K562 (cell line): ENCODE measurements at regions not wholly inside any gene's neighbourhood (a gene's known extent, or its start where the extent isn't known, plus 50 kb on each side); places are given as distances from the start of the nearest gene placed in this dataset.
A peak's percentile ranks its signal among the peaks of the same experiment; 100 is the strongest.

Experiments
- BHLHE40 ChIP-seq: IDR thresholded peaks from 2 replicates; pipeline ENCODE4 v1.6.1; 2011; ENCODE audit warnings: low read length, improper control_type of control experiment
- BRD4 ChIP-seq: fragments of 200-600 bp; sonication (generic); IDR thresholded peaks from 2 replicates; pipeline ENCODE4 v1.6.1; 2017; ENCODE audit warnings: inconsistent platforms
- CHD2 ChIP-seq: IDR thresholded peaks from 2 replicates; pipeline ENCODE4 v1.6.1; 2011; ENCODE audit warnings: low read depth, low read length
- EP400 ChIP-seq: fragments of 450-650 bp; IDR thresholded peaks from 2 replicates; pipeline ENCODE4 v1.6.1; 2017; ENCODE audit warnings: antibody characterized with exemption, mild to moderate bottlenecking, moderate library complexity
- JUND ChIP-seq, 2 experiments: IDR thresholded peaks; 2 replicates in 1 of 2; 3 replicates in 1 of 2; pipeline ENCODE4 v1.6.1; 2011; ENCODE audit warnings: borderline replicate concordance in 2 of 2, low read depth in 2 of 2, low read length in 2 of 2, improper control_type of control experiment in 1 of 2, missing biosample characterization in 1 of 2, missing genetic modification characterization in 1 of 2, missing genetic modification reagents in 1 of 2
- MAFF ChIP-seq: IDR thresholded peaks from 2 replicates; pipeline ENCODE4 v1.6.1; 2012; ENCODE audit warnings: low read length, improper control_type of control experiment
- MAFK ChIP-seq: IDR thresholded peaks from 2 replicates; pipeline ENCODE4 v1.6.1; 2011; ENCODE audit warnings: low read length, improper control_type of control experiment
- MIER1 ChIP-seq: fragments of 450-650 bp; IDR thresholded peaks from 2 replicates; pipeline ENCODE4 v1.6.1; 2016; ENCODE audit warnings: antibody characterized with exemption, mild to moderate bottlenecking, low read depth
- NCOA2 ChIP-seq, 2 experiments: fragments of 450-650 bp; IDR thresholded peaks; 2 replicates each; pipeline ENCODE4 v1.6.1; 2018; ENCODE audit warnings: mild to moderate bottlenecking in 2 of 2, moderate library complexity in 1 of 2; ENCODE audit not compliant: partially characterized antibody in 2 of 2
- NCOR1 ChIP-seq: fragments of 450-650 bp; IDR thresholded peaks from 2 replicates; pipeline ENCODE4 v1.6.1; 2016; ENCODE audit warnings: mild to moderate bottlenecking, moderate library complexity
- RBM25 ChIP-seq: fragments of 200-400 bp; formaldehyde crosslinking; IDR thresholded peaks from 2 replicates; pipeline ENCODE4 v1.6.1; 2018; ENCODE audit warnings: low read length, low read depth, moderate library complexity; ENCODE audit not compliant: severe bottlenecking
- SUPT5H ChIP-seq: fragments of 450-650 bp; IDR thresholded peaks from 2 replicates; pipeline ENCODE4 v1.6.1; 2016
- TOE1 ChIP-seq, 2 experiments: fragments of 450-650 bp in 1 of 2; sonication (generic) in 1 of 2; formaldehyde crosslinking in 1 of 2; IDR thresholded peaks; 2 replicates each; pipeline versions ENCODE4 v1.7.1 to v1.8.0; 2016 to 2022; ENCODE audit warnings: borderline replicate concordance in 2 of 2, mild to moderate bottlenecking in 2 of 2, antibody characterized with exemption in 1 of 2, inconsistent platforms in 1 of 2, low read depth in 1 of 2, missing genetic modification reagents in 1 of 2, moderate library complexity in 1 of 2
- ZFP1 ChIP-seq: fragments of 450-650 bp; formaldehyde crosslinking; IDR thresholded peaks from 2 replicates; pipeline ENCODE4 v1.4.0; 2020; ENCODE audit warnings: mild to moderate bottlenecking, mixed read lengths
- ZKSCAN3 ChIP-seq: fragments of 250-450 bp; sonication (Bioruptor Pico); IDR thresholded peaks from 2 replicates; pipeline ENCODE4 v1.4.0; 2020
- ZNF436 ChIP-seq: fragments of 250-450, 450-650 bp; sonication (Bioruptor Pico); formaldehyde crosslinking; IDR thresholded peaks from 2 replicates; pipeline ENCODE4 v1.7.0; 2020; ENCODE audit warnings: mild to moderate bottlenecking
- TF ChIP-seq, protein P1 (sequence below): sonication (generic); formaldehyde crosslinking; IDR thresholded peaks from 2 replicates; pipeline ENCODE4 v1.8.0; 2023; ENCODE audit warnings: mild to moderate bottlenecking, missing genetic modification reagents
- TF ChIP-seq, protein P2 (sequence below): fragments of 450-650 bp; IDR thresholded peaks from 2 replicates; pipeline ENCODE4 v1.6.1; 2016; ENCODE audit warnings: low read depth, mild to moderate bottlenecking, moderate library complexity
- TF ChIP-seq, protein P3 (sequence below): IDR thresholded peaks from 2 replicates; pipeline ENCODE4 v1.6.1; 2011; ENCODE audit not compliant: insufficient read length; ENCODE audit errors: extremely low read depth
- TF ChIP-seq, protein P4 (sequence below): fragments of 450-650 bp; IDR thresholded peaks from 2 replicates; pipeline ENCODE4 v1.6.1; 2018; ENCODE audit not compliant: partially characterized antibody

DNA sequence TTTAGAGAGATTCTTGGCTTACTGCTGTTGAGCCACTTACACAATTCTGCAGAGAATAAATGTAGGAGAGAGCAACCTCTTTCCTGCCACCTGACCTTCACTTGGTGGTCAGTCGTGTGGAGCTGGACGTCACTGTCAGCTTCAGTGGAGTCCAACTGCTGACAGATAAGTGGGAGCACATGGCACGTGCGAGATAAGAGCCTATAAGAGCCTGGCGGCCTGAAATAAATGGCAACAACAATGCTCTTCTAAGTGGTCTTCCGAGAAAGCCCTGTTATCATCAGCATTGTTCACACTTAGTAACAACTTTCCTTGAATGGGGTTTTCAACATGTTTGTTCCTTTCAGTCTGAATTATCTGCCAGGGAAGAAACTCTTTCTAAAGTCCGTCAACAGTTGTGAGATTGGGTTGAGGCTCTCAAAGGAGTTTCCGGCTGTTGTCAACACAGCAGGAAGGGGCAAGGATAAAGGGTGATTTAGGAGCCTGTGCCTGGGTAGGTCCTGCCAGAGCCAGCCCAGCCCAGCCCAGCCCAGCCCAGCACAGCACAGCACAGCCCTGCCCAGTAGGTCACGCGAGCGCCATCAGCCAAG lies 57.2 kb upstream of the RUNX1 start (continued):
- TF ChIP-seq NCOA2 (IDR thresholded peaks at IDR 0.05; ENCODE audit: partially characterized antibody in 2 of 2) (peak in 1 of 2 experiments; percentile 69), SUPT5H (no peak), ZNF436 (CRISPR knock-in tag) (no peak), BRD4 (no peak), MAFK (no peak), EP400 (peak; percentile 89), ZFP1 (CRISPR knock-in tag) (no peak), MAFF (no peak), CHD2 (no peak), RBM25 (no peak), ZKSCAN3 (CRISPR knock-in tag) (no peak), TOE1 (IDR thresholded peaks at IDR 0.05; ENCODE audit: borderline replicate concordance) (peak; percentile 81), TOE1 (CRISPR knock-in tag; IDR thresholded peaks at IDR 0.05; ENCODE audit: borderline replicate concordance, low read depth) (no peak), JUND (IDR thresholded peaks at IDR 0.05; ENCODE audit: borderline replicate concordance, low read depth, low read length) (peak; percentile 81), JUND (tag; IDR thresholded peaks at IDR 0.05; ENCODE audit: borderline replicate concordance, low read depth, low read length) (peak; percentile 87; the same call in 2 of the 3 replicates), NCOR1 (peak; percentile 95), BHLHE40 (peak; percentile 99), MIER1 (peak; percentile 61; the same call in 1 of the 2 replicates)
- TF ChIP-seq, protein P1, sequence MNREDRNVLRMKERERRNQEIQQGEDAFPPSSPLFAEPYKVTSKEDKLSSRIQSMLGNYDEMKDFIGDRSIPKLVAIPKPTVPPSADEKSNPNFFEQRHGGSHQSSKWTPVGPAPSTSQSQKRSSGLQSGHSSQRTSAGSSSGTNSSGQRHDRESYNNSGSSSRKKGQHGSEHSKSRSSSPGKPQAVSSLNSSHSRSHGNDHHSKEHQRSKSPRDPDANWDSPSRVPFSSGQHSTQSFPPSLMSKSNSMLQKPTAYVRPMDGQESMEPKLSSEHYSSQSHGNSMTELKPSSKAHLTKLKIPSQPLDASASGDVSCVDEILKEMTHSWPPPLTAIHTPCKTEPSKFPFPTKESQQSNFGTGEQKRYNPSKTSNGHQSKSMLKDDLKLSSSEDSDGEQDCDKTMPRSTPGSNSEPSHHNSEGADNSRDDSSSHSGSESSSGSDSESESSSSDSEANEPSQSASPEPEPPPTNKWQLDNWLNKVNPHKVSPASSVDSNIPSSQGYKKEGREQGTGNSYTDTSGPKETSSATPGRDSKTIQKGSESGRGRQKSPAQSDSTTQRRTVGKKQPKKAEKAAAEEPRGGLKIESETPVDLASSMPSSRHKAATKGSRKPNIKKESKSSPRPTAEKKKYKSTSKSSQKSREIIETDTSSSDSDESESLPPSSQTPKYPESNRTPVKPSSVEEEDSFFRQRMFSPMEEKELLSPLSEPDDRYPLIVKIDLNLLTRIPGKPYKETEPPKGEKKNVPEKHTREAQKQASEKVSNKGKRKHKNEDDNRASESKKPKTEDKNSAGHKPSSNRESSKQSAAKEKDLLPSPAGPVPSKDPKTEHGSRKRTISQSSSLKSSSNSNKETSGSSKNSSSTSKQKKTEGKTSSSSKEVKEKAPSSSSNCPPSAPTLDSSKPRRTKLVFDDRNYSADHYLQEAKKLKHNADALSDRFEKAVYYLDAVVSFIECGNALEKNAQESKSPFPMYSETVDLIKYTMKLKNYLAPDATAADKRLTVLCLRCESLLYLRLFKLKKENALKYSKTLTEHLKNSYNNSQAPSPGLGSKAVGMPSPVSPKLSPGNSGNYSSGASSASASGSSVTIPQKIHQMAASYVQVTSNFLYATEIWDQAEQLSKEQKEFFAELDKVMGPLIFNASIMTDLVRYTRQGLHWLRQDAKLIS (CRISPR knock-in tag) = no peak
- TF ChIP-seq, protein P2, sequence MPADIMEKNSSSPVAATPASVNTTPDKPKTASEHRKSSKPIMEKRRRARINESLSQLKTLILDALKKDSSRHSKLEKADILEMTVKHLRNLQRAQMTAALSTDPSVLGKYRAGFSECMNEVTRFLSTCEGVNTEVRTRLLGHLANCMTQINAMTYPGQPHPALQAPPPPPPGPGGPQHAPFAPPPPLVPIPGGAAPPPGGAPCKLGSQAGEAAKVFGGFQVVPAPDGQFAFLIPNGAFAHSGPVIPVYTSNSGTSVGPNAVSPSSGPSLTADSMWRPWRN = peak; percentile 94
- TF ChIP-seq, protein P3, sequence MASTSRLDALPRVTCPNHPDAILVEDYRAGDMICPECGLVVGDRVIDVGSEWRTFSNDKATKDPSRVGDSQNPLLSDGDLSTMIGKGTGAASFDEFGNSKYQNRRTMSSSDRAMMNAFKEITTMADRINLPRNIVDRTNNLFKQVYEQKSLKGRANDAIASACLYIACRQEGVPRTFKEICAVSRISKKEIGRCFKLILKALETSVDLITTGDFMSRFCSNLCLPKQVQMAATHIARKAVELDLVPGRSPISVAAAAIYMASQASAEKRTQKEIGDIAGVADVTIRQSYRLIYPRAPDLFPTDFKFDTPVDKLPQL = no peak
- TF ChIP-seq, protein P4, sequence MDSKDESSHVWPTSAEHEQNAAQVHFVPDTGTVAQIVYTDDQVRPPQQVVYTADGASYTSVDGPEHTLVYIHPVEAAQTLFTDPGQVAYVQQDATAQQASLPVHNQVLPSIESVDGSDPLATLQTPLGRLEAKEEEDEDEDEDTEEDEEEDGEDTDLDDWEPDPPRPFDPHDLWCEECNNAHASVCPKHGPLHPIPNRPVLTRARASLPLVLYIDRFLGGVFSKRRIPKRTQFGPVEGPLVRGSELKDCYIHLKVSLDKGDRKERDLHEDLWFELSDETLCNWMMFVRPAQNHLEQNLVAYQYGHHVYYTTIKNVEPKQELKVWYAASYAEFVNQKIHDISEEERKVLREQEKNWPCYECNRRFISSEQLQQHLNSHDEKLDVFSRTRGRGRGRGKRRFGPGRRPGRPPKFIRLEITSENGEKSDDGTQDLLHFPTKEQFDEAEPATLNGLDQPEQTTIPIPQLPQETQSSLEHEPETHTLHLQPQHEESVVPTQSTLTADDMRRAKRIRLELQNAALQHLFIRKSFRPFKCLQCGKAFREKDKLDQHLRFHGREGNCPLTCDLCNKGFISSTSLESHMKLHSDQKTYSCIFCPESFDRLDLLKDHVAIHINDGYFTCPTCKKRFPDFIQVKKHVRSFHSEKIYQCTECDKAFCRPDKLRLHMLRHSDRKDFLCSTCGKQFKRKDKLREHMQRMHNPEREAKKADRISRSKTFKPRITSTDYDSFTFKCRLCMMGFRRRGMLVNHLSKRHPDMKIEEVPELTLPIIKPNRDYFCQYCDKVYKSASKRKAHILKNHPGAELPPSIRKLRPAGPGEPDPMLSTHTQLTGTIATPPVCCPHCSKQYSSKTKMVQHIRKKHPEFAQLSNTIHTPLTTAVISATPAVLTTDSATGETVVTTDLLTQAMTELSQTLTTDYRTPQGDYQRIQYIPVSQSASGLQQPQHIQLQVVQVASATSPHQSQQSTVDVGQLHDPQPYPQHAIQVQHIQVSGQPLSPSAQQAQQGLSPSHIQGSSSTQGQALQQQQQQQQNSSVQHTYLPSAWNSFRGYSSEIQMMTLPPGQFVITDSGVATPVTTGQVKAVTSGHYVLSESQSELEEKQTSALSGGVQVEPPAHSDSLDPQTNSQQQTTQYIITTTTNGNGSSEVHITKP = no peak
